ENCODE measurements at regions not wholly inside any gene's neighbourhood (a gene's known extent, or its start where the extent isn't known, plus 50 kb on each side); places are given as distances from the start of the nearest gene placed in this dataset.

- 82 to 83% methylated on average over 4 of the region's 4 CpGs for WGBS, 2 donors
- no peak for ATAC-seq (ENCODE audit: insufficient read depth, low FRiP score)
These were observed 733.9 kb upstream of the ARGLU1 start for GRCh38 chr13:107301724-107302374.

DNA sequence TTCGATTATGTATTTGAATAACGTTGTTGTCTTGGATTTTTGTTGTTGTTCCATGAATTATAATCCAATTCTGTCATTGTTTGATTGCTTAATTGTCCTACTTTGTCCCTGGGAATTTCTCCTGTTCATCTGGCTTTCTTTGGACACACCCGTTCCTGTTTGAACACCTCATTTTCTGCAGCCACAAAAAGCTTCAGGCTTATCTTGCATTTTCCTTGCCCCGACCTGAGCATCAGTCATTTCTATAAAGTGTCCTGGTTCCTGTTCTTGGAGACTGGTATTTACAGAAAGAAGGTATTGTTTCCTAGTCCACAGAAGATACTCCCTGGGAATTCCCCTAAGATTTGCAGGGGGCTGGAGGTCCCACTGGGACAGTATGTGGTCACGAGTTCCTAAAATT, 731.8 kb upstream of the ARGLU1 start:
- DNase-seq (no peak), ATAC-seq (ENCODE audit: insufficient read depth, low FRiP score) (no peak)
- H3K36me3 ChIP-seq (ENCODE audit: control insufficient read depth in 4 of 4, insufficient read depth in 4 of 4, low read length in 4 of 4): no peaks in the 10 kb centered on the region
- H3K27me3 ChIP-seq (ENCODE audit: control insufficient read depth in 3 of 3, insufficient read depth in 3 of 3, low read length in 2 of 3): no peaks in the 10 kb centered on the region
- H3K27ac ChIP-seq (ENCODE audit: low read depth in 1 of 2, low read length in 1 of 2): no peak overlapping the region
- TF ChIP-seq, protein P1, sequence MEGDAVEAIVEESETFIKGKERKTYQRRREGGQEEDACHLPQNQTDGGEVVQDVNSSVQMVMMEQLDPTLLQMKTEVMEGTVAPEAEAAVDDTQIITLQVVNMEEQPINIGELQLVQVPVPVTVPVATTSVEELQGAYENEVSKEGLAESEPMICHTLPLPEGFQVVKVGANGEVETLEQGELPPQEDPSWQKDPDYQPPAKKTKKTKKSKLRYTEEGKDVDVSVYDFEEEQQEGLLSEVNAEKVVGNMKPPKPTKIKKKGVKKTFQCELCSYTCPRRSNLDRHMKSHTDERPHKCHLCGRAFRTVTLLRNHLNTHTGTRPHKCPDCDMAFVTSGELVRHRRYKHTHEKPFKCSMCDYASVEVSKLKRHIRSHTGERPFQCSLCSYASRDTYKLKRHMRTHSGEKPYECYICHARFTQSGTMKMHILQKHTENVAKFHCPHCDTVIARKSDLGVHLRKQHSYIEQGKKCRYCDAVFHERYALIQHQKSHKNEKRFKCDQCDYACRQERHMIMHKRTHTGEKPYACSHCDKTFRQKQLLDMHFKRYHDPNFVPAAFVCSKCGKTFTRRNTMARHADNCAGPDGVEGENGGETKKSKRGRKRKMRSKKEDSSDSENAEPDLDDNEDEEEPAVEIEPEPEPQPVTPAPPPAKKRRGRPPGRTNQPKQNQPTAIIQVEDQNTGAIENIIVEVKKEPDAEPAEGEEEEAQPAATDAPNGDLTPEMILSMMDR (IDR thresholded peaks at IDR 0.05; ENCODE audit: control extremely low read depth, extremely low read depth): no peak
- 60 to 67% methylated on average over 5 of the region's 5 CpGs for WGBS, 2 donors
- no peak overlapping the region for H3K4me3 ChIP-seq
- H3K9me3 ChIP-seq (ENCODE audit: control insufficient read depth in 4 of 4, insufficient read depth in 3 of 4, low read length in 3 of 4): no peaks in the 10 kb centered on the region
- no peak overlapping the region for H3K9ac ChIP-seq (ENCODE audit: insufficient read depth in 1 of 2, low read length in 2 of 2)
- H3K4me1 ChIP-seq (ENCODE audit: control insufficient read depth in 5 of 5, insufficient read depth in 5 of 5, low read length in 5 of 5): no peaks in the 10 kb centered on the region

More at GRCh38 chr13:107301724-107302374, 733.9 kb upstream of the ARGLU1 start:
- Histone ChIP-seq H3K27me3 (ENCODE audit: control insufficient read depth in 3 of 3, insufficient read depth in 3 of 3, low read length in 2 of 3) (no peaks in the 10 kb centered on the region), H3K27ac (ENCODE audit: low read depth in 1 of 2, low read length in 1 of 2) (no peak overlapping the region), H3K4me1 (ENCODE audit: control insufficient read depth in 5 of 5, insufficient read depth in 5 of 5, low read length in 5 of 5) (no peaks in the 10 kb centered on the region), H3K9me3 (ENCODE audit: control insufficient read depth in 4 of 4, insufficient read depth in 3 of 4, low read length in 3 of 4) (no peaks in the 10 kb centered on the region), H3K4me3 (no peak overlapping the region), H3K36me3 (ENCODE audit: control insufficient read depth in 4 of 4, insufficient read depth in 4 of 4, low read length in 4 of 4) (no peaks in the 10 kb centered on the region), H3K9ac (ENCODE audit: insufficient read depth in 1 of 2, low read length in 2 of 2) (no peak overlapping the region)
- DNase-seq: peak in 1 of 3 donors; percentile 19
- TF ChIP-seq, protein P1 (IDR thresholded peaks at IDR 0.05; ENCODE audit: control extremely low read depth, extremely low read depth): no peak

DNA sequence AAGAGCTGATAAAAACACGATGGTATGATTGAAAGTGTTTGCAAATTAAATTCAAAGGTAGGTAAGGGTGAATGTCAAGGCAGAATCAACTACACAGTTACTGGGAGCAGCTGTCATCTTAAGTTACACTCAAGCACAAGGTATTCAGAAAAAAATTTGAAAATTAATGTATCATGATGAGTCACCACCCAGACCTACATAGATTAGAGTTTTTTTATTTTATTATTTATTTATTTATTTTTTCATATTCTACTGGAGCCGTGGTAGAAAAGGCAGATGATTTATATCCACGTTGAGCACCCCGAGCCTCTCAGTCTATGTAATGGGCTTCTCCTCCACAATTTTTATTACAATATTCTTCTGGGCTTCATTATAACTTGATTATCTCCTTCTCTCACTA, 728.9 kb upstream of the ARGLU1 start:
- 76 to 88% methylated on average over 4 of the region's 4 CpGs for WGBS, 2 donors
- no peak for DNase-seq
- Histone ChIP-seq H3K9ac (ENCODE audit: insufficient read depth in 1 of 2, low read length in 2 of 2) (no peak overlapping the region), H3K36me3 (ENCODE audit: control insufficient read depth in 4 of 4, insufficient read depth in 4 of 4, low read length in 4 of 4) (no peaks in the 10 kb centered on the region), H3K9me3 (ENCODE audit: control insufficient read depth in 4 of 4, insufficient read depth in 3 of 4, low read length in 3 of 4) (peaks cover 0 to 3% (median 0%) of the 10 kb centered on the region in 4 donors), H3K27ac (ENCODE audit: low read depth in 1 of 2, low read length in 1 of 2) (no peak overlapping the region), H3K27me3 (ENCODE audit: control insufficient read depth in 3 of 3, insufficient read depth in 3 of 3, low read length in 2 of 3) (no peaks in the 10 kb centered on the region), H3K4me3 (no peak overlapping the region), H3K4me1 (ENCODE audit: control insufficient read depth in 5 of 5, insufficient read depth in 5 of 5, low read length in 5 of 5) (no peaks in the 10 kb centered on the region)
- TF ChIP-seq, protein P1 (IDR thresholded peaks at IDR 0.05; ENCODE audit: control extremely low read depth, extremely low read depth): no peak
- no peak for ATAC-seq (ENCODE audit: insufficient read depth, low FRiP score)

All from lung (tissue), 11 donors.